Body of pancreas (tissue), 4 donors: ENCODE measurements at regions not wholly inside any gene's neighbourhood (a gene's known extent, or its start where the extent isn't known, plus 50 kb on each side); places are given as distances from the start of the nearest gene placed in this dataset.

Experiments
- ATAC-seq: fragments of 150-250 bp; one replicate; pipeline ENCODE4 v1.9.1; 2016
- DNase-seq, 4 donors: peaks; one replicate each; pipeline ENCODE4 v3.0.0-alpha.2; 2019
- H3K27ac ChIP-seq, 4 donors: fragments of 200-600 bp; sonication (generic); 1 replicate in 3 of 4; 2 replicates in 1 of 4; pipeline versions ENCODE4 v1.5.1 to v1.6.1; 2016 to 2019; ENCODE audit warnings: mild to moderate bottlenecking in 1 of 4, mixed read lengths in 1 of 4, moderate library complexity in 1 of 4
- H3K27me3 ChIP-seq, 2 donors: fragments of 200-600 bp; sonication (generic); one replicate each; pipeline ENCODE4 v1.6.0; 2016; ENCODE audit warnings: mild to moderate bottlenecking in 1 of 2
- H3K36me3 ChIP-seq, 2 donors: fragments of 200-600 bp; sonication (generic); replicated peaks in 1 of 2; 2 replicates each; pipeline ENCODE4 v1.5.1; 2016; ENCODE audit warnings: low read depth in 2 of 2; ENCODE audit not compliant: insufficient read depth in 1 of 2
- H3K4me1 ChIP-seq: fragments of 200-600 bp; sonication (generic); one replicate; pipeline ENCODE4 v1.6.0; 2016
- H3K4me3 ChIP-seq, 2 donors: fragments of 200-600 bp; sonication (generic); 1 replicate in 1 of 2; 2 replicates in 1 of 2; pipeline ENCODE4 v1.5.1; 2016 to 2019
- H3K9me3 ChIP-seq, 3 donors: fragments of 200-600 bp; sonication (generic); 1 replicate in 2 of 3; 2 replicates in 1 of 3; pipeline ENCODE4 v1.5.1; 2016
- POLR2A ChIP-seq, 3 donors: fragments of 450-650 bp; IDR thresholded peaks; one replicate each; pipeline ENCODE4 v1.6.1; 2016; ENCODE audit warnings: antibody characterized with exemption in 3 of 3, mild to moderate bottlenecking in 2 of 3
- whole genome bisulfite sequencing, 2 donors: methylation state at CpG; one replicate each; pipeline ENCODE4 v1.1.5; 2017; 5-methylcytosine and 5-hydroxymethylcytosine counted together
- intact Hi-C: fragments of 100-400 bp; cut with DNase I; formaldehyde crosslinking; loops from one replicate; pipeline ENCODE4 v1.15.1; 2023
- TF ChIP-seq, protein P1 (sequence below), 7 experiments: fragments of 450-650 bp in 4 of 7; fragments of 200-600 bp in 3 of 7; sonication (generic) in 3 of 7; IDR thresholded peaks; one replicate each; pipeline ENCODE4 v1.5.1; 2016 to 2019; ENCODE audit warnings: antibody characterized with exemption in 7 of 7

DNA sequence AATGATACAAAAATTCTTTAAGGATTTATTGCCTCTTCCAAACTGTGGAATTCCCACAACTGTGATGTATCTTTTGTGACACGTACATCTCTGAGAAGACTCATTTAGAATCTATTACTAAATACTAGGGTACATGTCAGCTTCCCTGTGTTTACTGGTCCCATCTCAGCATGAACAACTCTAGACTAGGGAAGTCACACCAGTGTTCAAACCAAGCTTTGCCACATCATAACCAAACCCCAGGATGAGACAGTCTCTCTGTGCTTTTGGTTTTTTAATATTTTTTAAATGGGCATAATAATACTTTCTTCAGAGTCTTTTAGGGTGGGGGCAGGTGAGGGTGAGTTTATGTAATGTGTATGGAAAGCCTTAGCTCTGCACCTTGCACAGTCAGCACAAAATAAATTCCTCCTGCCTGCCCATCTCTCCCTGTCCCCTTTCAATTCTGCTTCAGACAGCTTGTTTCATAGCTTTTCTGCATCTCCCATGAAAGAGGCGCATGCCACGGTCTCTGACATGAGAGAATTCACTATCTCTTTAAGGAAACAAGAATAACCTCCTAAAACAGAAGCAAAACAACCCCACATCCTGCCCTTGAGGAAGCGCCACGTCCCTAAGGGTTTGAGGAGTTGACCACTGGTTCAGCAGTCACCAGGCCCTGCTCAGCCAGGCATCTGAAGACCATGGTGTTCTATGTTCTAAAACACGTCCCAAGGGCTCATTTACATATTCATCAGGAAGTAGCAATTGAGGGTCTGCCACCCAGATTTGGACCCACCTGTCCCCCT, 174.5 kb downstream of the USP12 start:
- DNase-seq, result no peak

DNA sequence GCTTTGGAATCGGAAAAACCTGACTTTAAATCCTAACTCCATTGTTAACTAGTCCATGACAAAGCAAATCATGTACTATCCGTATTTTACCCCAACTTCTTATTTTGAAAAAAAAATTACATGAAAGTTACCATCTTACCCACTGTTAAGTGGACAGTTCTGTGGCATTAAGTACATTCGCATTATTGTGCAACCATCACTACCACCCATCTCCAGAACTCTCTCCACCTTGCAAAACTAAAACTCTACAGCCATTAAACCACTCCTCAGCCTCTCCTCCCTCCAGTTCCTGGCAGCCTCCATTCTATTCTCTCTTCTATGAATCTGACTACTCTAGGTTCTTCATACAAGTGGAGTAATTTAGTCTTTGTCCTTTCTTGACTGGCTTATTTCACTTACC, 176.5 kb downstream of the USP12 start:
- DNase-seq (no peak), ATAC-seq (no peak)
- intact Hi-C loops, result no loop called here
- 70 to 74% methylated on average over 3 of the region's 3 CpGs for WGBS, 2 donors
- TF ChIP-seq POLR2A (IDR thresholded peaks at IDR 0.05), result no peak
- Histone ChIP-seq H3K27ac (no peak overlapping the region), H3K9me3 (no peaks in the 10 kb centered on the region), H3K27me3 (no peaks in the 10 kb centered on the region), H3K4me1 (peaks cover 13% of the 10 kb centered on the region), H3K36me3 (no peaks in the 10 kb centered on the region), H3K4me3 (no peak overlapping the region)

More for the DNA sequence above, 174.5 kb downstream of the USP12 start:
- intact Hi-C loops, result no loop called here
- Histone ChIP-seq H3K4me1 (peaks cover 9% of the 10 kb centered on the region), H3K4me3 (no peak overlapping the region), H3K36me3 (no peaks in the 10 kb centered on the region), H3K9me3 (no peaks in the 10 kb centered on the region), H3K27ac (no peak overlapping the region), H3K27me3 (no peaks in the 10 kb centered on the region)
- 62 to 70% methylated on average over 6 of the region's 6 CpGs for WGBS, 2 donors
- ATAC-seq, result no peak
- TF ChIP-seq, protein P1, sequence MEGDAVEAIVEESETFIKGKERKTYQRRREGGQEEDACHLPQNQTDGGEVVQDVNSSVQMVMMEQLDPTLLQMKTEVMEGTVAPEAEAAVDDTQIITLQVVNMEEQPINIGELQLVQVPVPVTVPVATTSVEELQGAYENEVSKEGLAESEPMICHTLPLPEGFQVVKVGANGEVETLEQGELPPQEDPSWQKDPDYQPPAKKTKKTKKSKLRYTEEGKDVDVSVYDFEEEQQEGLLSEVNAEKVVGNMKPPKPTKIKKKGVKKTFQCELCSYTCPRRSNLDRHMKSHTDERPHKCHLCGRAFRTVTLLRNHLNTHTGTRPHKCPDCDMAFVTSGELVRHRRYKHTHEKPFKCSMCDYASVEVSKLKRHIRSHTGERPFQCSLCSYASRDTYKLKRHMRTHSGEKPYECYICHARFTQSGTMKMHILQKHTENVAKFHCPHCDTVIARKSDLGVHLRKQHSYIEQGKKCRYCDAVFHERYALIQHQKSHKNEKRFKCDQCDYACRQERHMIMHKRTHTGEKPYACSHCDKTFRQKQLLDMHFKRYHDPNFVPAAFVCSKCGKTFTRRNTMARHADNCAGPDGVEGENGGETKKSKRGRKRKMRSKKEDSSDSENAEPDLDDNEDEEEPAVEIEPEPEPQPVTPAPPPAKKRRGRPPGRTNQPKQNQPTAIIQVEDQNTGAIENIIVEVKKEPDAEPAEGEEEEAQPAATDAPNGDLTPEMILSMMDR (IDR thresholded peaks at IDR 0.05), result no peak
- TF ChIP-seq POLR2A (IDR thresholded peaks at IDR 0.05), result no peak

DNA sequence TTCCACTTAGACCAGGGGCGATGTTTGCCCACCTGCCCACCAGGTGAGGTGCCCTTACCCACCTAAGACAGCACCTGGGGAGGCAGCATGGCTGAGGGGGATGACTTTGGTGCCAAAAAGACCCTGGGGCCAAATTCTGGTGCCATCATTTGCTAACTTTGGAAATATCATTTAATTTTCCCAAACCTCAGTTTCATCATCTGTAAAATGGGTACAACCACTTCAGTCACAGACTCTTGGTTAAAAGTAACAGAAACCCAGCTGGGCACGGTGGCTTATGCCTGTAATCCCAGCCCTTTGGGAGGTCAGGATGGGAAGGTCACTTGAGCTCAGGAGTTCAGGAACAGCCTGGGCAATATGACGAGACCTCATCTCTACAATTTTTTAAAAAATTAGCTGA, 177.8 kb downstream of the USP12 start:
- 85 to 90% methylated on average over 3 of the region's 3 CpGs for WGBS, 2 donors
- H3K27ac ChIP-seq, result no peak overlapping the region
- H3K4me1 ChIP-seq, result peaks cover 13% of the 10 kb centered on the region
- no peak overlapping the region for H3K4me3 ChIP-seq
- DNase-seq (no peak), ATAC-seq (no peak)
- TF ChIP-seq, protein P1 (IDR thresholded peaks at IDR 0.05), result no peak
- TF ChIP-seq POLR2A (IDR thresholded peaks at IDR 0.05), result no peak
- no peaks in the 10 kb centered on the region for H3K36me3 ChIP-seq
- no peaks in the 10 kb centered on the region for H3K9me3 ChIP-seq
- intact Hi-C loops, result no loop called here
- H3K27me3 ChIP-seq, result no peaks in the 10 kb centered on the region

DNA sequence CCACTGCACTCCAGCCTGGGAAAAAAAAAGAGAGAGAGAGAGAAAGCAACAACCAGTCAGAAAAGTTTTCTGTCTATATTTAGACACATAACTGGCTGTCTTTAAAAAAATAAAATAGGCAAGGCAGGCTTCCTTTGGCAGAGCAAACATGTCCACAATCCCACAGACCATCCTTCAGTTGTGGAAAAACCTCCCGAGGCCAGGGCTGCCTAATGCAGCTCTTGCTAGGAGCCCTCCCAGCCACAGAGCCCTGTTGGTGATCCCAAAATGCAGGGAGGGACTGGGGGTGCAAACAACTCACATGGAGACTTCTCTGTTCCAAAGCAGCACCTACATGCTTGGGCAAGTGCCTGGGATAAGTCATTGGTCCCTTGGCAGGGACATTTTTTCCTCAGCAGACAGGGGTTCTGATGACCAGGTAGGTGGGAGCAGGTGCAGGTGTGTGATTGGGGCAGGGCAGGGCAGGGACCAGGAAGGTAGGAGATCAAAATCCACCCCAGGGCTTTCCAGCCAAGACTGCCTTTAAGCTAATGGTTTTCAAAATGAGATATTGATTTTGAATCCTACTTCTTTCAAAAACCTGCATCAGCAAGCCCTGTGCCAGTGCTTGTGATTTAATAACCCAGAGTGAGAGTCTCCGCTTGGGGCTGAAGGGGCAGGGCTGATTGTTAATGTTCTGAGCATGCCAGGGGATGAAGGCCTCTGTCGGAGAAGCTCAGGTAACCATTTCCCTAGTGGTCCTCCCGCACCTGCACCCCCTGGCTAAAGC, 178.5 kb downstream of the USP12 start:
- intact Hi-C loops, result no loop called here
- no peak for TF ChIP-seq POLR2A (IDR thresholded peaks at IDR 0.05)
- TF ChIP-seq, protein P1 (IDR thresholded peaks at IDR 0.05), result no peak
- Histone ChIP-seq H3K27me3 (no peaks in the 10 kb centered on the region), H3K4me1 (peaks cover 13% of the 10 kb centered on the region), H3K27ac (no peak overlapping the region), H3K4me3 (no peak overlapping the region), H3K36me3 (no peaks in the 10 kb centered on the region), H3K9me3 (no peaks in the 10 kb centered on the region)
- 71% methylated on average over 4 of the region's 4 CpGs for WGBS, 2 donors
- DNase-seq, result no peak
- no peak for ATAC-seq

DNA sequence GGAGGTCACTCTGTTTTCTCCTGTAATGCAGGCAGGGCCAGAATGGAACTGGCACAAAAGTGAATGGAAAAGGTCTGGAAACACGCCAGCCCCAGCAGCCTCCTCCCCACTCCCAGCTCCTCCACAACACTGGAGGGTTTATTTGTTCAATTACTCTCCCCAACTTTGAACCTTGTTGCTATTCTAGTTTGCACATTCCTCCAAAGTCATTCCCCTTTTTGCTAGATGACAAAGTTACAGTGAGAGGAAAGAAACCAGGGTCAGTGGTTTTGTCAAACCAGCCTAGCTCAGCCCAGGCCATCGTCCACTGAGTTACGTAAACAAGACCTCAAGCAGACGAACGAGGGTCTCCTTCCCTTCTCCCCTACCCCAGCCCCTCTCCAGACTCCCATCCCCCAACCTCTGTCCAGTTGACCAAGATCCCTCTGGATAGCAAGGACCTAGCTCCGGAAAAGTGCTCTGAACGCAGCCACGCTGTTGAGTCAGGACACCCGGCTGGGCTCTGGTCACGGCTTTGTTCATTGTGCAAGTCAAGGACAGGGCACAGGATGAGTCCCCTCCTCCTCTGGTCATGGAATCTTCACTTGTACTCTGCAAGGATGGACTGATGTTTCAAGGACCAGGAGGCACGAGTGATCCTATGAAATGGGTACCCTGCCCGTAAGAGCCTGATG, 180.0 kb downstream of the USP12 start:
- ATAC-seq, result peak; percentile 67
- Histone ChIP-seq H3K27me3 (no peaks in the 10 kb centered on the region), H3K4me3 (no peak overlapping the region), H3K27ac (peak overlapping the region in 1 of 4 donors; percentile 49), H3K4me1 (peaks cover 13% of the 10 kb centered on the region), H3K9me3 (no peaks in the 10 kb centered on the region), H3K36me3 (no peaks in the 10 kb centered on the region)
- no peak for TF ChIP-seq POLR2A (IDR thresholded peaks at IDR 0.05)
- TF ChIP-seq, protein P1 (IDR thresholded peaks at IDR 0.05), result no peak
- WGBS, 2 donors, result 49 to 59% methylated on average over 10 to 12 of the region's 12 CpGs
- intact Hi-C loops, result no loop called here
- DNase-seq, result peak in 3 of 4 donors; percentile 50 to 63 (median 52)
